OCI-LY7 (cell line): ENCODE measurements at regions not wholly inside any gene's neighbourhood (a gene's known extent, or its start where the extent isn't known, plus 50 kb on each side); places are given as distances from the start of the nearest gene placed in this dataset.

Experiments used
- BruUV-seq: library from RNA; stranded (reverse); fragments of 400-500 nt; replicated peaks from 2 replicates; lab custom pipeline; 2021; lab: Mats Ljungman, UMichigan
- CTCF ChIA-PET: fragments of 300-600 bp; sonication (Branson Sonifier 250); formaldehyde crosslinking; loops from one replicate; lab custom pipeline; 2022; ENCODE audit warnings: antibody characterized with exemption; ENCODE audit not compliant: unreplicated experiment; lab: Charles Lee
- POLR2A ChIA-PET: fragments of 300-600 bp; sonication (Branson Sonifier 250); formaldehyde crosslinking; loops from one replicate; lab custom pipeline; 2022; ENCODE audit warnings: antibody characterized with exemption; lab: Charles Lee
- DNase-seq: peaks from one replicate; pipeline ENCODE4 v3.0.0-alpha.2; 2015; ENCODE audit warnings: low spot score
- H2AFZ ChIP-seq: fragments of 200-600 bp; sonication (generic), shearing (Covaris generic); 2 replicates; pipeline ENCODE4 v1.6.1; 2014; ENCODE audit warnings: mild to moderate bottlenecking, antibody characterized with exemption, low read length, moderate library complexity
- H3K27ac ChIP-seq: fragments of 200-600 bp; sonication (generic); 2 replicates; pipeline ENCODE4 v1.5.1; 2014; ENCODE audit warnings: mixed run types, low read depth, mild to moderate bottlenecking, moderate library complexity, low read length, inconsistent platforms; ENCODE audit not compliant: poor library complexity, severe bottlenecking
- H3K36me3 ChIP-seq: fragments of 200-600 bp; sonication (generic); 2 replicates; pipeline ENCODE4 v1.6.1; 2014; ENCODE audit warnings: mild to moderate bottlenecking, antibody characterized with exemption, low read length, moderate library complexity, mixed read lengths; ENCODE audit not compliant: insufficient read depth
- H3K4me1 ChIP-seq: fragments of 200-600 bp; sonication (generic); 2 replicates; pipeline ENCODE4 v1.5.1; 2014; ENCODE audit warnings: mild to moderate bottlenecking, low read length; ENCODE audit not compliant: insufficient read depth, poor library complexity, severe bottlenecking
- H3K4me2 ChIP-seq: fragments of 200-600 bp; sonication (generic); 2 replicates; pipeline ENCODE4 v1.6.1; 2014; ENCODE audit warnings: mild to moderate bottlenecking, low read length
- H3K4me3 ChIP-seq: fragments of 200-600 bp; sonication (generic); 2 replicates; pipeline ENCODE4 v1.5.1; 2014; ENCODE audit warnings: mild to moderate bottlenecking, low read depth, low read length; ENCODE audit not compliant: poor library complexity, severe bottlenecking
- H3K79me2 ChIP-seq: fragments of 200-600 bp; sonication (generic); 2 replicates; pipeline ENCODE4 v1.6.1; 2016; ENCODE audit warnings: low read depth, mild to moderate bottlenecking, low read length, moderate library complexity, mixed read lengths; ENCODE audit not compliant: insufficient read depth
- H3K9me2 ChIP-seq: fragments of 200-600 bp; sonication (generic); 2 replicates; pipeline ENCODE4 v1.6.1; 2016; ENCODE audit warnings: mild to moderate bottlenecking, low read length, mixed read lengths; ENCODE audit not compliant: insufficient read depth
- H3K9me3 ChIP-seq: fragments of 200-600 bp; sonication (generic); 2 replicates; pipeline ENCODE4 v1.6.1; 2014; ENCODE audit warnings: mild to moderate bottlenecking, mixed run types, low read length, mixed read lengths
- H4K20me1 ChIP-seq: fragments of 200-600 bp; sonication (generic); 2 replicates; pipeline ENCODE4 v1.6.1; 2014; ENCODE audit warnings: mild to moderate bottlenecking, antibody characterized with exemption, low read length, moderate library complexity, mixed read lengths; ENCODE audit not compliant: insufficient read depth
- CTCF ChIP-seq: fragments of 200-600 bp; sonication (generic); conservative IDR thresholded peaks from 2 replicates; pipeline ENCODE4 v1.5.1; 2014; ENCODE audit warnings: mild to moderate bottlenecking, antibody characterized with exemption, low read length, moderate library complexity, mixed read lengths
- EZH2phosphoT487 ChIP-seq: fragments of 200-600 bp; sonication (generic); IDR thresholded peaks from 2 replicates; pipeline ENCODE4 v1.6.1; 2018; ENCODE audit warnings: low read depth, borderline replicate concordance, mild to moderate bottlenecking, mixed run types, antibody characterized with exemption, low read length, moderate library complexity, mixed read lengths
- intact Hi-C: fragments of 100-400 bp; cut with micrococcal nuclease; formaldehyde crosslinking; loops from one replicate; pipeline ENCODE4 v1.10.0; 2022; ENCODE audit not compliant: unreplicated experiment

- Histone ChIP-seq H3K79me2 (no peaks in the 10 kb centered on the region), H2AFZ (no peak overlapping the region), H3K4me3 (no peak overlapping the region), H4K20me1 (no peaks in the 10 kb centered on the region), H3K4me1 (no peaks in the 10 kb centered on the region), H3K9me3 (no peaks in the 10 kb centered on the region), H3K36me3 (no peaks in the 10 kb centered on the region), H3K27ac (no peak overlapping the region), H3K9me2 (no peaks in the 10 kb centered on the region), H3K4me2 (no peak overlapping the region)
- intact Hi-C loops = no loop called here
- ChIA-PET POLR2A (interaction anchor here (0.6 kb wide), 1 partner anchor 16 kb away, joined by 4 read pairs; no protein-coding TSS in a partner anchor), CTCF (no interaction called here)
- no peak for TF ChIP-seq EZH2phosphoT487
- TF ChIP-seq CTCF = no peak
- no peak for DNase-seq
- BruUV-seq = no TSS peak
These were observed 114.2 kb upstream of the CADM1 start for GRCh38 chr11:115618428-115618827.

GRCh38 chr11:115617767-115618166, 113.6 kb upstream of the CADM1 start:
- H3K36me3 ChIP-seq = no peaks in the 10 kb centered on the region
- DNase-seq = no peak
- H2AFZ ChIP-seq = no peak overlapping the region
- no peak overlapping the region for H3K4me3 ChIP-seq
- POLR2A ChIA-PET = interaction anchor here (0.6 kb wide), 1 partner anchor 15 kb away, joined by 4 read pairs; no protein-coding TSS in a partner anchor
- no TSS peak for BruUV-seq
- intact Hi-C loops = no loop called here
- H3K4me1 ChIP-seq = no peaks in the 10 kb centered on the region
- TF ChIP-seq CTCF (no peak), EZH2phosphoT487 (no peak)
- H3K9me3 ChIP-seq = no peaks in the 10 kb centered on the region
- CTCF ChIA-PET = no interaction called here
- H3K4me2 ChIP-seq = no peak overlapping the region
- no peak overlapping the region for H3K27ac ChIP-seq
- no peaks in the 10 kb centered on the region for H3K9me2 ChIP-seq
- H3K79me2 ChIP-seq = no peaks in the 10 kb centered on the region
- no peaks in the 10 kb centered on the region for H4K20me1 ChIP-seq

GRCh38 chr11:115616971-115617370, 112.8 kb upstream of the CADM1 start:
- CTCF ChIA-PET = no interaction called here
- H3K4me3 ChIP-seq = no peak overlapping the region
- H3K4me2 ChIP-seq = no peak overlapping the region
- POLR2A ChIA-PET = no interaction called here
- DNase-seq = no peak
- BruUV-seq = no TSS peak
- no peak overlapping the region for H2AFZ ChIP-seq
- no peaks in the 10 kb centered on the region for H3K36me3 ChIP-seq
- intact Hi-C loops = no loop called here
- TF ChIP-seq CTCF = no peak
- TF ChIP-seq EZH2phosphoT487 = no peak
- H3K79me2 ChIP-seq = no peaks in the 10 kb centered on the region
- no peaks in the 10 kb centered on the region for H3K9me2 ChIP-seq
- no peak overlapping the region for H3K27ac ChIP-seq
- H3K4me1 ChIP-seq = no peaks in the 10 kb centered on the region
- H3K9me3 ChIP-seq = no peaks in the 10 kb centered on the region
- H4K20me1 ChIP-seq = no peaks in the 10 kb centered on the region
